HCT116 (cell line): ENCODE measurements at regions not wholly inside any gene's neighbourhood (a gene's known extent, or its start where the extent isn't known, plus 50 kb on each side); places are given as distances from the start of the nearest gene placed in this dataset.

Experiments
- ATAC-seq: fragments of 200-7000 bp; cut with Tn5 transposase; 2 replicates; pipeline ENCODE4 v1.9.1; 2020; ENCODE audit warnings: mild to moderate bottlenecking, moderate library complexity
- BruUV-seq: library from RNA; stranded (reverse); fragments of 400-500 nt; replicated peaks from 2 replicates; lab custom pipeline; 2021; lab: Mats Ljungman, UMichigan
- CTCF ChIA-PET: fragments of 300-600 bp; sonication (Branson Sonifier 250); formaldehyde crosslinking; loops from one replicate; lab custom pipeline; 2021; ENCODE audit warnings: antibody characterized with exemption; lab: Charles Lee
- POLR2A ChIA-PET: fragments of 300-600, 350-600 bp; sonication (Branson Sonifier 250); formaldehyde crosslinking; loops from one replicate; lab custom pipeline; 2021; ENCODE audit warnings: antibody characterized with exemption; lab: Charles Lee
- RAD21 ChIA-PET, 2 experiments: fragments of 300-600 bp; sonication (Branson Sonifier 250); formaldehyde crosslinking; loops; one replicate each; lab custom pipeline; 2023; ENCODE audit warnings: low total read pairs in 2 of 2; ENCODE audit not compliant: uncharacterized antibody in 2 of 2, unreplicated experiment in 2 of 2, low non-redundant PET in 1 of 2; lab: Charles Lee
- DNase-seq: peaks from one replicate; pipeline ENCODE4 v3.0.0-alpha.2; 2010; ENCODE audit warnings: low read depth, low spot score
- H2AFZ ChIP-seq: fragments of 200-600 bp; shearing (Covaris generic), sonication (generic); 2 replicates; pipeline ENCODE4 v1.6.1; 2017; ENCODE audit warnings: low read depth, mixed run types, mixed read lengths, antibody characterized with exemption, low read length; ENCODE audit not compliant: poor library complexity, severe bottlenecking
- H3K27ac ChIP-seq: 2 replicates; pipeline ENCODE4 v1.5.1; 2012; ENCODE audit warnings: low read depth, low read length
- H3K27me3 ChIP-seq: fragments of 200-600 bp; sonication (generic); 2 replicates; pipeline ENCODE4 v1.6.1; 2016; ENCODE audit warnings: mixed run types, low read length, mixed read lengths; ENCODE audit not compliant: insufficient read depth
- H3K36me3 ChIP-seq, 2 experiments: fragments of 200-500 bp in 1 of 2; fragments of 200-600 bp in 1 of 2; sonication (Bioruptor generic) in 1 of 2; sonication (generic) in 1 of 2; 2 replicates each; pipeline versions ENCODE4 v1.5.1 to v1.6.1; 2014 to 2016; ENCODE audit warnings: low read length in 2 of 2, inconsistent platforms in 1 of 2, mixed read lengths in 1 of 2, mixed run types in 1 of 2; ENCODE audit not compliant: insufficient read depth in 2 of 2, control insufficient read depth in 1 of 2
- H3K4me1 ChIP-seq, 2 experiments: fragments of 200-600 bp in 1 of 2; sonication (generic) in 1 of 2; 2 replicates each; pipeline versions ENCODE4 v1.5.1 to v1.6.1; 2012 to 2017; ENCODE audit warnings: low read length in 2 of 2, inconsistent platforms in 1 of 2, mild to moderate bottlenecking in 1 of 2, mixed read lengths in 1 of 2, mixed run types in 1 of 2, moderate library complexity in 1 of 2; ENCODE audit not compliant: insufficient read depth in 2 of 2, control insufficient read depth in 1 of 2
- H3K4me2 ChIP-seq: fragments of 200-600 bp; sonication (generic); 2 replicates; pipeline ENCODE4 v1.6.1; 2017; ENCODE audit warnings: mixed run types, low read length, mixed read lengths
- H3K4me3 ChIP-seq, 2 experiments: fragments of 200-600 bp in 1 of 2; sonication (generic) in 1 of 2; replicated peaks in 1 of 2; 2 replicates each; pipeline ENCODE4 v1.5.1; 2011 to 2016; ENCODE audit warnings: low read length in 2 of 2, control low read depth in 1 of 2, low read depth in 1 of 2, mild to moderate bottlenecking in 1 of 2, mixed read lengths in 1 of 2, mixed run types in 1 of 2
- H3K79me2 ChIP-seq: fragments of 200-600 bp; sonication (generic); 2 replicates; pipeline ENCODE4 v1.6.1; 2017; ENCODE audit warnings: mild to moderate bottlenecking, mixed run types, low read length, moderate library complexity, mixed read lengths; ENCODE audit not compliant: insufficient read depth
- H3K9ac ChIP-seq: fragments of 200-600 bp; sonication (generic); 2 replicates; pipeline ENCODE4 v1.6.1; 2016; ENCODE audit warnings: low read length, mixed read lengths
- H3K9me2 ChIP-seq: fragments of 200-600 bp; sonication (generic), shearing (Covaris generic); 2 replicates; pipeline ENCODE4 v1.6.1; 2017; ENCODE audit warnings: mixed run types, mild to moderate bottlenecking, moderate library complexity; ENCODE audit not compliant: insufficient read depth
- H3K9me3 ChIP-seq, 2 experiments: fragments of 200-500 bp in 1 of 2; fragments of 200-600 bp in 1 of 2; sonication (Bioruptor generic) in 1 of 2; sonication (generic) in 1 of 2; 2 replicates each; pipeline ENCODE4 v1.6.1; 2014 to 2017; ENCODE audit warnings: low read length in 2 of 2, mixed read lengths in 2 of 2, inconsistent platforms in 1 of 2, low read depth in 1 of 2, mild to moderate bottlenecking in 1 of 2, mixed run types in 1 of 2, moderate library complexity in 1 of 2; ENCODE audit not compliant: control insufficient read depth in 1 of 2, insufficient read depth in 1 of 2
- H4K20me1 ChIP-seq: fragments of 200-600 bp; sonication (generic), shearing (Covaris generic); 2 replicates; pipeline ENCODE4 v1.6.1; 2017; ENCODE audit warnings: mixed run types, mild to moderate bottlenecking, moderate library complexity; ENCODE audit not compliant: insufficient read depth
- CBX3 ChIP-seq: IDR thresholded peaks from 2 replicates; pipeline ENCODE4 v1.6.1; 2012; ENCODE audit warnings: low read depth
- CEBPB ChIP-seq: IDR thresholded peaks from 2 replicates; pipeline ENCODE4 v1.6.1; 2012; ENCODE audit warnings: low read depth
- ELF1 ChIP-seq: IDR thresholded peaks from 2 replicates; pipeline ENCODE4 v1.6.1; 2012; ENCODE audit warnings: low read depth, borderline replicate concordance
- EZH2 ChIP-seq: fragments of 200-600 bp; sonication (generic); IDR thresholded peaks from 2 replicates; pipeline ENCODE4 v1.6.1; 2017; ENCODE audit warnings: antibody characterized with exemption, mixed run types
- EZH2phosphoT487 ChIP-seq: fragments of 200-600 bp; IDR thresholded peaks from 2 replicates; pipeline ENCODE4 v1.6.1; 2018; ENCODE audit warnings: antibody characterized with exemption, borderline replicate concordance
- FOSL1 ChIP-seq: IDR thresholded peaks from 2 replicates; pipeline ENCODE4 v1.6.1; 2012; ENCODE audit warnings: low read depth
- MAX ChIP-seq: IDR thresholded peaks from 2 replicates; pipeline ENCODE4 v1.6.1; 2012
- POLR2AphosphoS5 ChIP-seq: IDR thresholded peaks from 2 replicates; pipeline ENCODE4 v1.6.1; 2011; ENCODE audit warnings: mild to moderate bottlenecking, low read depth, low read length, moderate library complexity
- REST ChIP-seq: IDR thresholded peaks from 2 replicates; pipeline ENCODE4 v1.6.1; 2012; ENCODE audit warnings: low read depth
- SIN3A ChIP-seq: IDR thresholded peaks from 2 replicates; pipeline ENCODE4 v1.6.1; 2012; ENCODE audit warnings: low read depth
- SP1 ChIP-seq: IDR thresholded peaks from 2 replicates; pipeline ENCODE4 v1.6.1; 2012; ENCODE audit warnings: low read depth
- SRF ChIP-seq: IDR thresholded peaks from 2 replicates; pipeline ENCODE4 v1.6.1; 2012; ENCODE audit warnings: low read depth
- TCF7L2 ChIP-seq: IDR thresholded peaks from 2 replicates; pipeline ENCODE4 v1.7.0; 2011; ENCODE audit warnings: borderline replicate concordance, inconsistent platforms; ENCODE audit not compliant: insufficient read depth, insufficient read length; ENCODE audit errors: extremely low read depth
- YY1 ChIP-seq: IDR thresholded peaks from 2 replicates; pipeline ENCODE4 v1.6.1; 2011; ENCODE audit warnings: low read length, low read depth, moderate library complexity, mild to moderate bottlenecking; ENCODE audit not compliant: insufficient replicate concordance; ENCODE audit errors: extremely low read depth
- ZBTB33 ChIP-seq: IDR thresholded peaks from 2 replicates; pipeline ENCODE4 v1.6.1; 2011; ENCODE audit warnings: mild to moderate bottlenecking, low read length, moderate library complexity; ENCODE audit not compliant: insufficient replicate concordance; ENCODE audit errors: extremely low read depth
- ZFX ChIP-seq: fragments of 450-650 bp; IDR thresholded peaks from 2 replicates; pipeline ENCODE4 v1.6.1; 2017
- intact Hi-C: fragments of 100-400 bp; cut with micrococcal nuclease; formaldehyde crosslinking; loops from 2 replicates; pipeline ENCODE4 v1.10.0; 2022

- TF ChIP-seq SRF (no peak), MAX (no peak), SP1 (no peak), POLR2AphosphoS5 (no peak), REST (no peak), FOSL1 (no peak), TCF7L2 (no peak), SIN3A (no peak), ZBTB33 (no peak), EZH2 (no peak), EZH2phosphoT487 (no peak), CBX3 (no peak), ELF1 (no peak), YY1 (no peak), ZFX (no peak), CEBPB (no peak)
- TF ChIP-seq, all 23 proteins: peak for 0
- Histone ChIP-seq H3K36me3 (no peaks in the 10 kb centered on the region), H2AFZ (no peak overlapping the region), H3K9ac (no peak overlapping the region), H3K79me2 (no peaks in the 10 kb centered on the region), H3K4me1 (no peaks in the 10 kb centered on the region), H3K27ac (no peak overlapping the region), H3K4me2 (no peak overlapping the region), H3K9me3 (no peaks in the 10 kb centered on the region), H4K20me1 (no peaks in the 10 kb centered on the region), H3K27me3 (no peaks in the 10 kb centered on the region), H3K4me3 (no peak overlapping the region), H3K9me2 (no peaks in the 10 kb centered on the region)
- no TSS peak for BruUV-seq
- ChIA-PET RAD21 (no interaction called here), CTCF (no interaction called here), POLR2A (no interaction called here)
- intact Hi-C loops = no loop called here
- ATAC-seq (no peak), DNase-seq (no peak)
Observed at GRCh38 chr10:130554701-130555410, 418.7 kb downstream of the GLRX3 start.
